RKO (cell line): ENCODE measurements at regions not wholly inside any gene's neighbourhood (a gene's known extent, or its start where the extent isn't known, plus 50 kb on each side); places are given as distances from the start of the nearest gene placed in this dataset.

Experiments
- DNase-seq: peaks from one replicate; pipeline ENCODE4 v3.0.0-alpha.2; 2016; ENCODE audit warnings: low spot score

GRCh38 chr5:126311766-126312165, 111.4 kb upstream of the GRAMD2B start:
- DNase-seq = no peak

- no peak for DNase-seq
These were observed 107.9 kb upstream of the GRAMD2B start for GRCh38 chr5:126315341-126315740.

GRCh38 chr5:126332326-126332725, 90.9 kb upstream of the GRAMD2B start:
- no peak for DNase-seq

- no peak for DNase-seq
These were observed 88.4 kb upstream of the GRAMD2B start for GRCh38 chr5:126334760-126335159.

- no peak for DNase-seq
These were observed 87.3 kb upstream of the GRAMD2B start for GRCh38 chr5:126335886-126336285.

- DNase-seq = no peak
These were observed 84.6 kb upstream of the GRAMD2B start for GRCh38 chr5:126338635-126339034.

- peak; percentile 74 for DNase-seq
These were observed 83.9 kb upstream of the GRAMD2B start for GRCh38 chr5:126339215-126339805.

GRCh38 chr5:126341906-126342630, 81.1 kb upstream of the GRAMD2B start:
- DNase-seq = no peak

GRCh38 chr5:126348855-126349635, 74.2 kb upstream of the GRAMD2B start:
- no peak for DNase-seq

- DNase-seq = peak; percentile 12
These were observed 72.1 kb upstream of the GRAMD2B start for GRCh38 chr5:126351153-126351552.

- DNase-seq = peak; percentile 68
These were observed 69.0 kb upstream of the GRAMD2B start for GRCh38 chr5:126354012-126354857.

- no peak for DNase-seq
These were observed 68.1 kb upstream of the GRAMD2B start for GRCh38 chr5:126354858-126355731.

GRCh38 chr5:126355940-126356339, 67.3 kb upstream of the GRAMD2B start:
- no peak for DNase-seq

GRCh38 chr5:126357585-126358342, 65.4 kb upstream of the GRAMD2B start:
- DNase-seq = no peak

- DNase-seq = no peak
These were observed 64.7 kb upstream of the GRAMD2B start for GRCh38 chr5:126358525-126358924.

- DNase-seq = no peak
These were observed 63.3 kb upstream of the GRAMD2B start for GRCh38 chr5:126359884-126360283.

GRCh38 chr5:126360467-126360866, 62.7 kb upstream of the GRAMD2B start:
- DNase-seq = no peak

GRCh38 chr5:126363658-126364057, 59.6 kb upstream of the GRAMD2B start:
- no peak for DNase-seq

- DNase-seq = no peak
These were observed 58.9 kb upstream of the GRAMD2B start for GRCh38 chr5:126364206-126364902.
